ENCODE measurements at regions not wholly inside any gene's neighbourhood (a gene's known extent, or its start where the extent isn't known, plus 50 kb on each side); places are given as distances from the start of the nearest gene placed in this dataset.

DNA sequence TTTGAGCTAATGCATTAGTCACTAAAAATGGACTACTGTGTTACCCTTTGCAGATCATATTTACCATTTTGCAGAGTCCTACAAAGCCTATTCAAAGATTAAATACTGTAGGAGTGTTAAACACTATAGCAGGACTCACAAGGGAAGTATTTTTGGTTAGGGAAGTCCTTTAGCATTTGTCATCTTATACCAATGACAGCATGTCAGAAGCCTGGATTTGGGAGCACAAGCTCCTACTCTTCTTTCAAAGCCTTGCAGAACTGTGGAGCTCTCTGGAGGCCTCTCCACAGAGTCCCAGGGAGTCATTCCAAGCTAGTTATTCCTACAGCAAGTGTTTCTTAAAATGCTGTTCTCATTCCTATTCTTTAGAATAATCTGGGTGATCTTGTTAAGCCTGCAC, 288.8 kb downstream of the PIK3R1 start:
- FAIRE-seq, result no peak
- no peaks in the 10 kb centered on the region for H3K9me1 ChIP-seq (ENCODE audit: control insufficient read depth, insufficient read depth, low read length)
- H3K4me2 ChIP-seq (ENCODE audit: insufficient read depth, low read length), result no peak overlapping the region
- H3K27ac ChIP-seq (ENCODE audit: extremely low read depth, low read depth, low read length), result no peak overlapping the region
- ChIA-PET CTCF (ENCODE audit: low intra/inter-chr PET ratio) (no interaction called here), POLR2A (interaction anchor here (0.6 kb wide), 1 partner anchor 72 kb away, joined by 3 read pairs; no protein-coding TSS in a partner anchor)
- no peak overlapping the region for H3K4me3 ChIP-seq
- no peak for ATAC-seq
- intact Hi-C loops (cut with micrococcal nuclease) (no loop called here), in situ Hi-C loops (cut with MboI) (no loop called here)
- no peaks in the 10 kb centered on the region for H4K20me1 ChIP-seq (replicated peaks; ENCODE audit: control insufficient read depth, insufficient read depth, low read length)
- H3K9ac ChIP-seq (ENCODE audit: insufficient read depth in 1 of 2, low read depth in 2 of 2, low read length in 2 of 2), result no peak overlapping the region
- no peak overlapping the region for H2AFZ ChIP-seq (ENCODE audit: low read depth, low read length)
- no peaks in the 10 kb centered on the region for H3K79me2 ChIP-seq (ENCODE audit: control insufficient read depth, insufficient read depth, low read length)
- H3K4me1 ChIP-seq (replicated peaks in 1 of 2; ENCODE audit: control insufficient read depth in 2 of 2, insufficient read depth in 2 of 2, low read length in 2 of 2), result no peaks in the 10 kb centered on the region
- TF ChIP-seq, protein P1, sequence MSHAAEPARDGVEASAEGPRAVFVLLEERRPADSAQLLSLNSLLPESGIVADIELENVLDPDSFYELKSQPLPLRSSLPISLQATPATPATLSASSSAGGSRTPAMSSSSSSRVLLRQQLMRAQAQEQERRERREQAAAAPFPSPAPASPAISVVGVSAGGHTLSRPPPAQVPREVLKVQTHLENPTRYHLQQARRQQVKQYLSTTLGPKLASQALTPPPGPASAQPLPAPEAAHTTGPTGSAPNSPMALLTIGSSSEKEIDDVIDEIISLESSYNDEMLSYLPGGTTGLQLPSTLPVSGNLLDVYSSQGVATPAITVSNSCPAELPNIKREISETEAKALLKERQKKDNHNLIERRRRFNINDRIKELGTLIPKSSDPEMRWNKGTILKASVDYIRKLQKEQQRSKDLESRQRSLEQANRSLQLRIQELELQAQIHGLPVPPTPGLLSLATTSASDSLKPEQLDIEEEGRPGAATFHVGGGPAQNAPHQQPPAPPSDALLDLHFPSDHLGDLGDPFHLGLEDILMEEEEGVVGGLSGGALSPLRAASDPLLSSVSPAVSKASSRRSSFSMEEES (CRISPR knock-in tag; IDR thresholded peaks at IDR 0.05), result no peak
- TF ChIP-seq ZBTB33 (CRISPR knock-in tag; IDR thresholded peaks at IDR 0.05) (no peak), ZNF79 (CRISPR knock-in tag; IDR thresholded peaks at IDR 0.05; ENCODE audit: low read depth) (no peak), ZNF134 (CRISPR knock-in tag; conservative IDR thresholded peaks at IDR 0.05) (no peak), ZNF696 (CRISPR knock-in tag; conservative IDR thresholded peaks at IDR 0.05) (no peak), CBX3 (IDR thresholded peaks at IDR 0.05; ENCODE audit: borderline replicate concordance in 1 of 2, low read length in 2 of 2) (no peak), CTBP1 (IDR thresholded peaks at IDR 0.05; ENCODE audit: borderline replicate concordance) (no peak), HDGF (IDR thresholded peaks at IDR 0.05) (no peak), RBFOX2 (IDR thresholded peaks at IDR 0.05; ENCODE audit: low read depth, low read length) (no peak), NR2C1 (IDR thresholded peaks at IDR 0.05) (no peak), NR2C1 (tag; IDR thresholded peaks at IDR 0.05) (no peak), DNMT1 (IDR thresholded peaks at IDR 0.05) (no peak), NFE2L1 (tag; IDR thresholded peaks at IDR 0.05; ENCODE audit: borderline replicate concordance, low read depth) (no peak), ZNF707 (CRISPR knock-in tag; conservative IDR thresholded peaks at IDR 0.05) (no peak), MCM2 (IDR thresholded peaks at IDR 0.05; ENCODE audit: low read depth) (no peak), CREB1 (IDR thresholded peaks at IDR 0.05) (no peak), CREB1 (CRISPR knock-in tag; IDR thresholded peaks at IDR 0.05) (no peak), FOXJ3 (CRISPR knock-in tag; IDR thresholded peaks at IDR 0.05) (no peak), CSDE1 (IDR thresholded peaks at IDR 0.05) (no peak)
- no peak for DNase-seq (ENCODE audit: extremely low read depth in 1 of 4, low spot score in 3 of 4)
- no TSS peak for BruUV-seq (replicated peaks)
- no peaks in the 10 kb centered on the region for H3K36me3 ChIP-seq (ENCODE audit: control insufficient read depth, insufficient read depth, low read length)
- no peaks in the 10 kb centered on the region for H3K9me3 ChIP-seq (replicated peaks; ENCODE audit: control insufficient read depth, insufficient read depth, low read depth, low read length)
- H3K27me3 ChIP-seq (ENCODE audit: control insufficient read depth in 2 of 2, insufficient read depth in 2 of 2, low read length in 2 of 2), result no peaks in the 10 kb centered on the region

Data from K562 (cell line).